Spleen (tissue), 11 donors: ENCODE measurements at regions not wholly inside any gene's neighbourhood (a gene's known extent, or its start where the extent isn't known, plus 50 kb on each side); places are given as distances from the start of the nearest gene placed in this dataset.
"Not testable (repeated sequence)": the region's sequence is repeated elsewhere in the genome, so short reads cannot be mapped to it uniquely, and the experiment has no call there.

ENCODE experiments used
- DNase-seq: peaks from one replicate; pipeline ENCODE4 v3.0.0-alpha.2; 2020
- H3K27ac ChIP-seq, 8 donors: fragments of 200-600 bp; sonication (generic) in 7 of 8; 1 replicate in 4 of 8; 2 replicates in 4 of 8; pipeline versions ENCODE4 v1.5.0 to v1.8.0; 2016 to 2021; ENCODE audit warnings: inconsistent platforms in 4 of 8, mild to moderate bottlenecking in 4 of 8, moderate library complexity in 1 of 8
- H3K27me3 ChIP-seq, 7 donors: fragments of 200-600 bp; sonication (generic) in 6 of 7; replicated peaks in 1 of 7; 1 replicate in 4 of 7; 2 replicates in 3 of 7; pipeline versions ENCODE4 v1.5.0 to v1.8.0; 2016 to 2021; ENCODE audit warnings: inconsistent platforms in 3 of 7, mild to moderate bottlenecking in 1 of 7
- H3K36me3 ChIP-seq, 6 donors: fragments of 200-600 bp; sonication (generic) in 5 of 6; 1 replicate in 4 of 6; 2 replicates in 2 of 6; pipeline versions ENCODE4 v1.5.0 to v1.8.0; 2016 to 2021; ENCODE audit warnings: inconsistent platforms in 2 of 6
- H3K4me1 ChIP-seq, 6 donors: fragments of 200-600 bp; sonication (generic) in 5 of 6; 1 replicate in 3 of 6; 2 replicates in 3 of 6; pipeline versions ENCODE4 v1.5.0 to v1.8.0; 2016 to 2021; ENCODE audit warnings: inconsistent platforms in 3 of 6
- H3K4me3 ChIP-seq, 8 donors: fragments of 200-600 bp; sonication (generic) in 7 of 8; 1 replicate in 4 of 8; 2 replicates in 4 of 8; pipeline versions ENCODE4 v1.5.0 to v1.8.0; 2016 to 2021; ENCODE audit warnings: inconsistent platforms in 4 of 8, mild to moderate bottlenecking in 4 of 8, moderate library complexity in 2 of 8
- H3K9me3 ChIP-seq, 8 donors: fragments of 200-600 bp; sonication (generic) in 7 of 8; 1 replicate in 4 of 8; 2 replicates in 4 of 8; pipeline versions ENCODE4 v1.5.0 to v1.8.0; 2016 to 2021; ENCODE audit warnings: inconsistent platforms in 4 of 8
- POLR2A ChIP-seq, 3 donors: fragments of 450-650 bp; IDR thresholded peaks; one replicate each; pipeline ENCODE4 v1.5.1; 2017; ENCODE audit warnings: antibody characterized with exemption in 3 of 3, mild to moderate bottlenecking in 1 of 3
- POLR2AphosphoS5 ChIP-seq, 3 donors: sonication (generic); formaldehyde crosslinking; IDR thresholded peaks; one replicate each; pipeline ENCODE4 v1.5.1; 2017; ENCODE audit warnings: antibody characterized with exemption in 3 of 3
- WGBS, 5 donors: extraction: QIAGEN DNeasy Blood & Tissue Kit in 3 of 5; methylation state at CpG; one replicate each; pipeline versions ENCODE4 v1.1.5 to v1.1.7; 2013 to 2018; 5-methylcytosine and 5-hydroxymethylcytosine counted together
- intact Hi-C: fragments of 100-400 bp; cut with DNase I; formaldehyde crosslinking; loops from one replicate; pipeline ENCODE4 v1.15.0; 2023; ENCODE audit warnings: low total_unique reads
- TF ChIP-seq, protein P1 (sequence below), 11 experiments: fragments of 200-600 bp in 7 of 11; fragments of 450-650 bp in 4 of 11; sonication (generic) in 4 of 11; IDR thresholded peaks in 8 of 11; conservative IDR thresholded peaks in 3 of 11; 1 replicate in 7 of 11; 2 replicates in 4 of 11; pipeline versions ENCODE4 v1.4.0 to v1.8.0; 2016 to 2021; ENCODE audit warnings: antibody characterized with exemption in 11 of 11, inconsistent platforms in 4 of 11, mild to moderate bottlenecking in 1 of 11
- donor health status: healthy with polysubstance abuse.
- donor health status: DM: no; HTN: no; CAD: no; lungs with moderate emphysema.
- donor health status: DM: no; HTN: no; CAD: no.
- donor health status: Bipolar disorder and iron deficiency.
- donor health status: healthy.
- donor health status: DM: no; HTN: no; CAD: no.
- donor health status: DM: yes; HTN: yes; CAD: no.

DNA sequence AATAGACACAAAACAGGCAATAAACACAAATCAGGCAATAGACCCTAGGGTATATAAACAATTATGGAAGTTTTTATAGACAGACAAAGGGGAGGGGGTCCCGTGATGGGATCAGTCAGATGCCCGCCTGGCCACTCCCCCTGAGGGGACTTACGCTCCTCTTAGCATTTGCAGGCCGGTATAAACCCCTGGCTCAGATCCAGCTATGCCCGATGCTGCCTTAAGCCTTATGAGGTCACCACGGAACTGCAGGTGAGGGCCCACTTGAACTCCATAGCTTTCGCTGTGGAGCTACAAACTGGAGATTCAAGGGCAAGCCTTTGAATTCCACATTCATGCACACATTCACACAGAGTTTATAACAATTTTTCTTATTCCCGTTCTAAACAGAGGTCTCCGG, 340.5 kb upstream of the USP9Y start:
- DNase-seq = no peak
- 79 to 90% (median 88%) methylated on average over 7 to 9 of the region's 9 CpGs; no CpG with 5 or more reads in 2 of the 5 donors for WGBS, 5 donors

DNA sequence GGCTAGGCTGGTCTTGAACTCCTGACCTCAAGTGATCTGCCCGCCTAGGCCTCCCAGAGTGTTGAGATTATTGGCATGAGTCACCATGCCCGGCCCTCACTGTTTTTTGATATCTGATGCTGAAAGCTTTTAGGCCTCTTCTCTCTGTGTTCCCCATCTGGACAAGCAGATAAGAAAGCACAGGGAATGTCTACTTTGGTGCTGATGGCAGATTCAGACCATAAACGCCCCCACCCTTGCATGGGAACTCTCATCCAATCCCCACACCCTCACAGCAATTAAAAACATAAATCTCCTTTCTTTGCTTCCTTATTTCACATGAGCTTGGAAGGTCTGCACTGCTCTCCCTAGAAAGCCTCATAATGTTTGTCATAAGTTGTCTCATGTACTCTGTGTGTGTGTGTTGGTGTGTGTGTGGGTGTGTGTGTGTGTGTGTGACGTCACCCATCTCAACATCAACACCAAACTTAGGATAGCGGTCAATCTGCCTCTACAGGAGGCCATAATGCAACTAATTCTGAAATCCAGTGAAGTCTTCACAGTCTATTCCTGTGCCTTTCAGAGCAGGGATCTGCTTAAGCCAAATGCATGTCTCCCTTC, 335.6 kb upstream of the USP9Y start:
- H3K36me3 ChIP-seq = no peaks in the 10 kb centered on the region
- H3K4me1 ChIP-seq = no peaks in the 10 kb centered on the region
- H3K27me3 ChIP-seq = no peaks in the 10 kb centered on the region
- H3K9me3 ChIP-seq = no peaks in the 10 kb centered on the region
- H3K4me3 ChIP-seq = no peak overlapping the region
- no peak for DNase-seq
- WGBS, 5 donors = 43 to 69% (median 61%) methylated on average over 5 of the region's 5 CpGs; no CpG with 5 or more reads in 2 of the 5 donors
- H3K27ac ChIP-seq = no peak overlapping the region
- intact Hi-C loops = no loop called here
- TF ChIP-seq, protein P1, sequence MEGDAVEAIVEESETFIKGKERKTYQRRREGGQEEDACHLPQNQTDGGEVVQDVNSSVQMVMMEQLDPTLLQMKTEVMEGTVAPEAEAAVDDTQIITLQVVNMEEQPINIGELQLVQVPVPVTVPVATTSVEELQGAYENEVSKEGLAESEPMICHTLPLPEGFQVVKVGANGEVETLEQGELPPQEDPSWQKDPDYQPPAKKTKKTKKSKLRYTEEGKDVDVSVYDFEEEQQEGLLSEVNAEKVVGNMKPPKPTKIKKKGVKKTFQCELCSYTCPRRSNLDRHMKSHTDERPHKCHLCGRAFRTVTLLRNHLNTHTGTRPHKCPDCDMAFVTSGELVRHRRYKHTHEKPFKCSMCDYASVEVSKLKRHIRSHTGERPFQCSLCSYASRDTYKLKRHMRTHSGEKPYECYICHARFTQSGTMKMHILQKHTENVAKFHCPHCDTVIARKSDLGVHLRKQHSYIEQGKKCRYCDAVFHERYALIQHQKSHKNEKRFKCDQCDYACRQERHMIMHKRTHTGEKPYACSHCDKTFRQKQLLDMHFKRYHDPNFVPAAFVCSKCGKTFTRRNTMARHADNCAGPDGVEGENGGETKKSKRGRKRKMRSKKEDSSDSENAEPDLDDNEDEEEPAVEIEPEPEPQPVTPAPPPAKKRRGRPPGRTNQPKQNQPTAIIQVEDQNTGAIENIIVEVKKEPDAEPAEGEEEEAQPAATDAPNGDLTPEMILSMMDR (IDR thresholded peaks at IDR 0.05 in 8 of 11, conservative IDR thresholded peaks at IDR 0.05 in 3 of 11) = no peak
- TF ChIP-seq POLR2AphosphoS5 (IDR thresholded peaks at IDR 0.05) = no peak
- TF ChIP-seq POLR2A (IDR thresholded peaks at IDR 0.05) = no peak

More for the DNA sequence above, 340.5 kb upstream of the USP9Y start:
- no peaks in the 10 kb centered on the region for H3K4me1 ChIP-seq
- no peak overlapping the region for H3K4me3 ChIP-seq
- H3K27ac ChIP-seq = no peak overlapping the region
- no peaks in the 10 kb centered on the region for H3K9me3 ChIP-seq
- intact Hi-C loops = no loop called here
- TF ChIP-seq, protein P1 (IDR thresholded peaks at IDR 0.05 in 8 of 11, conservative IDR thresholded peaks at IDR 0.05 in 3 of 11) = no peak
- TF ChIP-seq POLR2AphosphoS5 (IDR thresholded peaks at IDR 0.05) (no peak), POLR2A (IDR thresholded peaks at IDR 0.05) (no peak)
- H3K27me3 ChIP-seq = no peaks in the 10 kb centered on the region
- H3K36me3 ChIP-seq = no peaks in the 10 kb centered on the region

DNA sequence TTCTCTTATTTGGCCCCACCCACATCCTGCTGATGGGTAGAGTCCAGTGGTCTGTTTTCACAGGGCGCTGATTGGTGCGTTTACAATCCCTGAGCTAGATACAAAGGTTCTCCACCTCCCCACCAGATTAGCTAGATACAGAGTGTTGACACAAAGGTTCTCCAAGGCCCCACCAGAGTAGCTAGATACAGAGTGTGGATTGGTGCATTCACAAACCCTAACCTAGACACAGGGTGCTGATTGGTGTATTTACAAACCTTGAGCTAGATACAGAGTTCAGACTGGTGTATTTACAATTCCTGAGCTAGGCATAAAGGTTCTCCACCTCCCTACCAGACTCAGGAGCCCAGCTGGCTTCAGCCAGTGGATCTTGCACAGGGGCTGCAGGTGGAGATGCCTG, 326.4 kb upstream of the USP9Y start:
- intact Hi-C loops, H3K4me3 ChIP-seq, H3K27ac ChIP-seq, H3K27me3 ChIP-seq, H3K4me1 ChIP-seq, H3K36me3 ChIP-seq, DNase-seq, H3K9me3 ChIP-seq: not testable (repeated sequence)
- 89 to 91% methylated on average over 2 of the region's 2 CpGs; no CpG with 5 or more reads in 3 of the 5 donors for WGBS, 5 donors

DNA sequence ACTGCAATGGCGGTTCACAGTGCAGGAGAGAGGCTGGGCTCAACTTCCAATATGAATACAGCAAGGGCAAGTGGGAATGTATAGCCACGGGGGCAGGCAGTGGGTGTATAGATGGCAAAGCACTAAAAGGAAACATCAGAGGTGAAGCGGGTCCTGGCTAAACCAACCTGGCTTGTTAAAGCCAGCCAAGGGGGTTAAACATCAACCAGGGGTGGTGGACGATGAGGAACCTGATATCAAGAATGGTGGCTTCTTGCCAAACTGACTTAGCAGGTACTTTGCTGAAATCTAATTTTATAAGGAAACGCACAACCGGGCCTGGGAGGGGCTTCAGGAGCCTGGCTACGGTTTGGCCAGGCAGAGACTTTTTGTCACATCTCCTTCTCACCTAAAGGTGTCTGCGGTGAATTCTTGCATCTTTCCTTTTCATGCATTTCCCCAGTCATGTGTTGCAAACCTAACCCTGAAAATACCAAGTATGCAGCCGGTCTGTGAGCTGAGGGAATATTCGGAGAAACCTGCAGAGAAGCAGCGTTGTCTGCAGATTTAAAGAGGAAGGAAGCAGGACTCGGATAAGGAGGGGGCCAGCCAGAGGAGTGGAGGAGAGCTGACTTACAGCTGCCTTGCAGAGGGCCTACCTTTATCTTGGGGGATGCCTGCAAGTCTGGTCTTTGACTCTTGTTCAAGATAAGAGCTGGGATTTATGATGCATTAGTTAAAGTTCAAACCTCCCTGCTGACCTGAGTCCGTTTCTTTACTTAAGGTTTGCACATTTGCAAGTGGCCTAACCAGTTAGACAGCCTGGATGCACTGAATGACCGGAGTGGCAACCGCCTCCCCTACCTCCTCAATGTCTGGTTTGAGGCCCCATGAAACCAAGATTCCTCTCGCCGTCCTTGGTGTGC, 309.1 kb upstream of the USP9Y start:
- H3K4me3 ChIP-seq, intact Hi-C loops, H3K27me3 ChIP-seq, H3K9me3 ChIP-seq, H3K36me3 ChIP-seq, H3K4me1 ChIP-seq, H3K27ac ChIP-seq, DNase-seq: not testable (repeated sequence)
- 22 to 31% (median 26%) methylated on average over 12 to 17 of the region's 17 CpGs; no CpG with 5 or more reads in 2 of the 5 donors for WGBS, 5 donors

DNA sequence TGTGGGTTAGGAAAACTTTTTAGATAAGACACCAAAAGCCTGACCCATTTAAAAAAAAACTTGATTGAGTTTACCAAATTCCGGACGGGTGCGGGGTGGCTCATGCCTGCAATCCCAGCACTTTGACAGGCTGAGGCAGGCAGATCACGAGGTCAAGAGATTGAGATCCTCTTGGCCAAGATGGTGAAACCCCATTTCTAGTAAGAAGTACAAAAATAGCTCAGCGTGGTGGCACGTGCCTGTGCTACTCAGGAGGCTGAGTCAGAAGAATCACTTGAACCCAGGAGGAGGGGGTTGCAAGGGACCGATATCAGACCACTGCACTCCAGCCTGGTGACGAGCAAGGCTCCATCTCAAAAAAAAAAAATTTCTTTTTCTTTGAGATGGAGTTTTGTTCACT, 307.8 kb upstream of the USP9Y start:
- TF ChIP-seq POLR2AphosphoS5 (IDR thresholded peaks at IDR 0.05) = no peak
- TF ChIP-seq POLR2A (IDR thresholded peaks at IDR 0.05) = no peak
- TF ChIP-seq, protein P1 (IDR thresholded peaks at IDR 0.05 in 8 of 11, conservative IDR thresholded peaks at IDR 0.05 in 3 of 11) = no peak
- intact Hi-C loops = no loop called here
- WGBS, 5 donors = 69 to 82% (median 72%) methylated on average over 6 to 8 of the region's 8 CpGs; no CpG with 5 or more reads in 2 of the 5 donors

DNA sequence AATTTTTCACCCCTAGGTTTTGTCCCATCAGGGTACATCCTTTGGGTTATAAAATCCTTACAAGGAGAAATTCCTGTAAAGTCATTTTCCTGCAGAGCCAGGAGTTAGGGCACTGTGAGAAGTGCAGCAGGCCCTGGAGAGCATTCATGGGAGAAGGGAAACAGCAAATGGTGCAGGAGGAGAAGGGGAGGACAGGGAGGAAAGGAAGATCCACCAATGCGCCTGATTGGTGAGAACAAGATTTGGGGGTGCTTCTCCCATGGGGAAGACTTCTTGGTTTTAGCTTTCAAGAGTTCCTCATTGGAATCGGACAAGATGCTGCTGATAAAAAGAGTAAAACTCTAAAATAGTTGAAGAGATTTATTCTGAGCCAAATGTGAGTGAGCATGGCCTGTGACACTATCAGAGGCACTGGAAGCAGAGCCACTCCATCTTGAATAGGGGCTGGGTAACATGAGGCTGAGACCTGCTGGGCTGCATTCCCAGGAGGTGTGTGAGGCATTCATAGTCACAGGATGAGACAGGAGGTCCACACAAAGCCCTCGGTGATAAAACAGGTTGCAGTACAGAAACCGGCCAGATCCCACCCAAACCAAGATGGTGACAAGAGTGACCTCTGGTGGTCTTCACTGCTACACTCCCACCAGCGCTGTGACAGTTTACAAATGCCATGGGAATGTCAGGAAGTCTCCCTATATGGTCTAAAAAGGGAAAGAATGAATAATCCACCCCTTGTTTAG, 305.5 kb upstream of the USP9Y start:
- intact Hi-C loops, H3K4me3 ChIP-seq, H3K9me3 ChIP-seq, H3K4me1 ChIP-seq, H3K27me3 ChIP-seq, H3K36me3 ChIP-seq, H3K27ac ChIP-seq, DNase-seq: not testable (repeated sequence)
- 47 to 52% (median 50%) methylated on average over 5 of the region's 5 CpGs; no CpG with 5 or more reads in 2 of the 5 donors for WGBS, 5 donors

More for the DNA sequence above, 307.8 kb upstream of the USP9Y start:
- no peak for DNase-seq
- no peaks in the 10 kb centered on the region for H3K27me3 ChIP-seq
- H3K4me3 ChIP-seq = no peak overlapping the region
- H3K9me3 ChIP-seq = no peaks in the 10 kb centered on the region
- H3K4me1 ChIP-seq = no peaks in the 10 kb centered on the region
- no peak overlapping the region for H3K27ac ChIP-seq
- no peaks in the 10 kb centered on the region for H3K36me3 ChIP-seq
